ENCODE measurements at regions not wholly inside any gene's neighbourhood (a gene's known extent, or its start where the extent isn't known, plus 50 kb on each side); places are given as distances from the start of the nearest gene placed in this dataset.

- peak overlapping the region; percentile 32 to 45 (median 42) for H3K4me3 ChIP-seq (replicated peaks in 1 of 3; ENCODE audit: insufficient read depth in 1 of 3, low read depth in 1 of 3, low read length in 3 of 3)
- FAIRE-seq: no peak
Observed at GRCh38 chr1:90850181-90850897, 133.2 kb upstream of the BARHL2 start.

GRCh38 chr1:90841473-90841872, 124.4 kb upstream of the BARHL2 start:
- Histone ChIP-seq H3K9ac (replicated peaks; ENCODE audit: extremely low read depth, insufficient read depth, low read length) (no peak overlapping the region), H3K4me3 (replicated peaks in 1 of 3; ENCODE audit: insufficient read depth in 1 of 3, low read depth in 1 of 3, low read length in 3 of 3) (no peak overlapping the region), H3K36me3 (ENCODE audit: control insufficient read depth in 2 of 2, extremely low read depth in 1 of 2, insufficient read depth in 2 of 2, low read length in 2 of 2) (no peaks in the 10 kb centered on the region), H3K27me3 (ENCODE audit: control insufficient read depth in 2 of 2, insufficient read depth in 2 of 2, low read length in 2 of 2) (peaks cover 61 to 68% of the 10 kb centered on the region in 2 experiments), H3K4me2 (ENCODE audit: insufficient read depth, low read length) (no peak overlapping the region), H3K9me3 (replicated peaks; ENCODE audit: control insufficient read depth, insufficient read depth, low read length) (no peaks in the 10 kb centered on the region), H3K4me1 (ENCODE audit: control insufficient read depth, extremely low read depth, insufficient read depth, low read length) (no peaks in the 10 kb centered on the region), H3K27ac (ENCODE audit: insufficient read depth, low read depth, low read length) (no peak overlapping the region), H4K20me1 (replicated peaks; ENCODE audit: control insufficient read depth, extremely low read depth, insufficient read depth, low read length) (no peaks in the 10 kb centered on the region), H3K79me2 (ENCODE audit: control insufficient read depth, insufficient read depth, low read length) (no peaks in the 10 kb centered on the region), H3K9me1 (replicated peaks; ENCODE audit: control insufficient read depth, extremely low read depth, insufficient read depth, low read length) (no peaks in the 10 kb centered on the region), H2AFZ (ENCODE audit: low read depth, low read length) (no peak overlapping the region)
- FAIRE-seq: no peak
- no peak for DNase-seq (ENCODE audit: low read depth, low spot score)
- dilution Hi-C loops (cut with MboI; ENCODE audit: extremely low pct_ligation_motif_present, low sequenced_read_pairs) (no loop called here), intact Hi-C loops (cut with micrococcal nuclease) (no loop called here)
- no TSS peak for BruUV-seq (replicated peaks)
- ChIA-PET CTCF (no interaction called here), POLR2A (no interaction called here)
- TF ChIP-seq EZH2 (IDR thresholded peaks at IDR 0.05; ENCODE audit: borderline replicate concordance, low read depth, low read length, severe bottlenecking) (no peak), JUN (IDR thresholded peaks at IDR 0.05; ENCODE audit: borderline replicate concordance, insufficient read depth, insufficient read length, low read depth) (no peak)

More at GRCh38 chr1:90850181-90850897, 133.2 kb upstream of the BARHL2 start:
- peak overlapping the region; percentile 99 for H2AFZ ChIP-seq (ENCODE audit: low read depth, low read length)
- H3K4me2 ChIP-seq (ENCODE audit: insufficient read depth, low read length): peak overlapping the region; percentile 91
- POLR2A ChIA-PET: no interaction called here
- DNase-seq (ENCODE audit: low read depth, low spot score): no peak
- no peaks in the 10 kb centered on the region for H3K36me3 ChIP-seq (ENCODE audit: control insufficient read depth in 2 of 2, extremely low read depth in 1 of 2, insufficient read depth in 2 of 2, low read length in 2 of 2)
- no peaks in the 10 kb centered on the region for H4K20me1 ChIP-seq (replicated peaks; ENCODE audit: control insufficient read depth, extremely low read depth, insufficient read depth, low read length)
- no peaks in the 10 kb centered on the region for H3K79me2 ChIP-seq (ENCODE audit: control insufficient read depth, insufficient read depth, low read length)
- CTCF ChIA-PET: interaction anchor here (0.9 to 2.3 kb wide), 7 partner anchors 12 to 129 kb away, joined by 3 to 16 read pairs (median 3); no protein-coding TSS in a partner anchor
- no TSS peak for BruUV-seq (replicated peaks)
- no peak overlapping the region for H3K27ac ChIP-seq (ENCODE audit: insufficient read depth, low read depth, low read length)
- dilution Hi-C loops (cut with MboI; ENCODE audit: extremely low pct_ligation_motif_present, low sequenced_read_pairs) (no loop called here), intact Hi-C loops (cut with micrococcal nuclease) (loop anchor here (2.0 to 5.0 kb wide), 3 partner anchors 123 to 317 kb away; no protein-coding TSS in a partner anchor)
- H3K9ac ChIP-seq (replicated peaks; ENCODE audit: extremely low read depth, insufficient read depth, low read length): no peak overlapping the region
- TF ChIP-seq JUN (IDR thresholded peaks at IDR 0.05; ENCODE audit: borderline replicate concordance, insufficient read depth, insufficient read length, low read depth): no peak
- TF ChIP-seq EZH2 (IDR thresholded peaks at IDR 0.05; ENCODE audit: borderline replicate concordance, low read depth, low read length, severe bottlenecking): peak; percentile 55
- TF ChIP-seq FOS (IDR thresholded peaks at IDR 0.05; ENCODE audit: borderline replicate concordance, insufficient read depth, low read length): no peak
- H3K9me1 ChIP-seq (replicated peaks; ENCODE audit: control insufficient read depth, extremely low read depth, insufficient read depth, low read length): no peaks in the 10 kb centered on the region
- no peaks in the 10 kb centered on the region for H3K9me3 ChIP-seq (replicated peaks; ENCODE audit: control insufficient read depth, insufficient read depth, low read length)
- peaks cover 12% of the 10 kb centered on the region for H3K4me1 ChIP-seq (ENCODE audit: control insufficient read depth, extremely low read depth, insufficient read depth, low read length)
- peaks cover 14 to 44% of the 10 kb centered on the region in 2 experiments for H3K27me3 ChIP-seq (ENCODE audit: control insufficient read depth in 2 of 2, insufficient read depth in 2 of 2, low read length in 2 of 2)
